K562 (cell line): ENCODE measurements at regions not wholly inside any gene's neighbourhood (a gene's known extent, or its start where the extent isn't known, plus 50 kb on each side); places are given as distances from the start of the nearest gene placed in this dataset.

Experiments used
- BDP1 ChIP-seq: IDR thresholded peaks from 3 replicates; pipeline ENCODE4 v1.6.1; 2011; ENCODE audit not compliant: insufficient read length, insufficient read depth
- HNRNPK ChIP-seq: fragments of 200-400 bp; formaldehyde crosslinking; IDR thresholded peaks from one replicate; pipeline ENCODE4 v1.6.1; 2018; ENCODE audit warnings: mild to moderate bottlenecking, low read depth, low read length; ENCODE audit not compliant: poor library complexity, severe bottlenecking
- IRF9 ChIP-seq: fragments of 450-650 bp; IDR thresholded peaks from 2 replicates; pipeline ENCODE4 v1.6.1; 2016; ENCODE audit warnings: missing biosample characterization, missing genetic modification characterization
- KDM5B ChIP-seq: fragments of 200-600 bp; sonication (generic); IDR thresholded peaks from 2 replicates; pipeline ENCODE4 v1.6.1; 2012; ENCODE audit warnings: low read depth, mild to moderate bottlenecking, moderate library complexity, low read length, control low read depth, inconsistent platforms; ENCODE audit not compliant: insufficient replicate concordance
- MCM2 ChIP-seq: fragments of 450-650 bp; IDR thresholded peaks from 2 replicates; pipeline ENCODE4 v1.6.1; 2017; ENCODE audit warnings: low read depth, mild to moderate bottlenecking
- MCM7 ChIP-seq, 2 experiments: fragments of 450-650 bp; IDR thresholded peaks; 2 replicates each; pipeline ENCODE4 v1.6.1; 2016 to 2018
- NCOA6 ChIP-seq: fragments of 450-650 bp; IDR thresholded peaks from 2 replicates; pipeline ENCODE4 v1.6.1; 2017; ENCODE audit warnings: mild to moderate bottlenecking
- NFIX ChIP-seq: fragments of 250-450 bp; sonication (Bioruptor Pico); IDR thresholded peaks from 2 replicates; pipeline ENCODE4 v1.4.0; 2020; ENCODE audit warnings: low read depth, mild to moderate bottlenecking, moderate library complexity
- POU5F1 ChIP-seq: fragments of 150-350 bp; IDR thresholded peaks from 2 replicates; pipeline ENCODE4 v1.6.1; 2014; ENCODE audit warnings: borderline replicate concordance, low read length, low read depth, mild to moderate bottlenecking; ENCODE audit not compliant: partially characterized antibody
- PTBP1 ChIP-seq: fragments of 200-400 bp; formaldehyde crosslinking; IDR thresholded peaks from 2 replicates; pipeline ENCODE4 v1.6.1; 2017; ENCODE audit warnings: low read depth, low read length
- RBM14 ChIP-seq: fragments of 200-400 bp; formaldehyde crosslinking; IDR thresholded peaks from 2 replicates; pipeline ENCODE4 v1.6.1; 2018; ENCODE audit warnings: low read depth, mild to moderate bottlenecking, low read length, moderate library complexity, borderline replicate concordance; ENCODE audit not compliant: insufficient read depth
- RBM15 ChIP-seq: fragments of 200-400 bp; formaldehyde crosslinking; IDR thresholded peaks from 2 replicates; pipeline ENCODE4 v1.6.1; 2018; ENCODE audit warnings: mild to moderate bottlenecking, low read length, moderate library complexity; ENCODE audit not compliant: insufficient read depth
- ZNF518B ChIP-seq: fragments of 250-450 bp; sonication (Bioruptor Pico); IDR thresholded peaks from 2 replicates; pipeline ENCODE4 v1.5.0; 2021; ENCODE audit warnings: mild to moderate bottlenecking, moderate library complexity
- ZNF75A ChIP-seq: fragments of 450-650 bp; formaldehyde crosslinking; IDR thresholded peaks from 2 replicates; pipeline ENCODE4 v1.4.0; 2020; ENCODE audit warnings: mild to moderate bottlenecking

- no peak for TF ChIP-seq NFIX (CRISPR knock-in tag)
- no peak for TF ChIP-seq IRF9 (tag)
- TF ChIP-seq MCM7 (IDR thresholded peaks at IDR 0.05): no peak
- no peak for TF ChIP-seq KDM5B
- no peak for TF ChIP-seq HNRNPK
- no peak for TF ChIP-seq RBM15
- no peak for TF ChIP-seq NCOA6
- no peak for TF ChIP-seq ZNF75A (CRISPR knock-in tag)
- TF ChIP-seq PTBP1: no peak
- no peak for TF ChIP-seq POU5F1
- TF ChIP-seq BDP1: no peak
- no peak for TF ChIP-seq MCM2
- no peak for TF ChIP-seq ZNF518B (CRISPR knock-in tag)
- TF ChIP-seq RBM14: no peak
These were observed 154.7 kb downstream of the RBM43 start (continued) for GRCh38 chr2:151106805-151107506.
